Testis (tissue), 2 donors: ENCODE measurements at regions not wholly inside any gene's neighbourhood (a gene's known extent, or its start where the extent isn't known, plus 50 kb on each side); places are given as distances from the start of the nearest gene placed in this dataset.

Experiments used
- DNase-seq: peaks from one replicate; pipeline ENCODE4 v3.0.0-alpha.2; 2019
- H3K27ac ChIP-seq, 2 donors: fragments of 200-600 bp; sonication (generic); one replicate each; pipeline ENCODE4 v1.5.1; 2019
- H3K27me3 ChIP-seq: fragments of 200-600 bp; sonication (generic); one replicate; pipeline ENCODE4 v1.5.1; 2019
- H3K36me3 ChIP-seq: fragments of 200-600 bp; sonication (generic); one replicate; pipeline ENCODE4 v1.5.1; 2017; ENCODE audit warnings: low read depth; ENCODE audit errors: missing control alignments
- H3K4me1 ChIP-seq: fragments of 200-600 bp; sonication (generic); one replicate; pipeline ENCODE4 v1.5.1; 2019
- H3K4me3 ChIP-seq, 2 donors: fragments of 200-600 bp; sonication (generic); one replicate each; pipeline ENCODE4 v1.5.1; 2017 to 2019
- H3K9me3 ChIP-seq: fragments of 200-600 bp; sonication (generic); one replicate; pipeline ENCODE4 v1.5.1; 2017
- POLR2A ChIP-seq: fragments of 450-650 bp; IDR thresholded peaks from one replicate; pipeline ENCODE4 v1.6.1; 2017; ENCODE audit warnings: antibody characterized with exemption, mild to moderate bottlenecking, moderate library complexity
- WGBS, 2 donors: methylation state at CpG; one replicate each; pipeline ENCODE4 v1.1.5; 2018; 5-methylcytosine and 5-hydroxymethylcytosine counted together
- intact Hi-C: fragments of 100-400 bp; cut with DNase I; formaldehyde crosslinking; loops from one replicate; pipeline ENCODE4 v1.15.1; 2023; ENCODE audit warnings: low total_unique reads
- TF ChIP-seq, protein P1 (sequence below), 3 experiments: fragments of 450-650 bp in 2 of 3; fragments of 200-600 bp in 1 of 3; sonication (generic) in 1 of 3; IDR thresholded peaks; one replicate each; pipeline ENCODE4 v1.5.1; 2016 to 2019; ENCODE audit warnings: antibody characterized with exemption in 3 of 3, mild to moderate bottlenecking in 2 of 3, moderate library complexity in 1 of 3

- H3K4me3 ChIP-seq, result no peak overlapping the region
- H3K9me3 ChIP-seq, result no peaks in the 10 kb centered on the region
- H3K27ac ChIP-seq, result no peak overlapping the region
- H3K36me3 ChIP-seq, result no peaks in the 10 kb centered on the region
- intact Hi-C loops, result no loop called here
- no peak for DNase-seq
- no peaks in the 10 kb centered on the region for H3K4me1 ChIP-seq
- no peaks in the 10 kb centered on the region for H3K27me3 ChIP-seq
- TF ChIP-seq, protein P1, sequence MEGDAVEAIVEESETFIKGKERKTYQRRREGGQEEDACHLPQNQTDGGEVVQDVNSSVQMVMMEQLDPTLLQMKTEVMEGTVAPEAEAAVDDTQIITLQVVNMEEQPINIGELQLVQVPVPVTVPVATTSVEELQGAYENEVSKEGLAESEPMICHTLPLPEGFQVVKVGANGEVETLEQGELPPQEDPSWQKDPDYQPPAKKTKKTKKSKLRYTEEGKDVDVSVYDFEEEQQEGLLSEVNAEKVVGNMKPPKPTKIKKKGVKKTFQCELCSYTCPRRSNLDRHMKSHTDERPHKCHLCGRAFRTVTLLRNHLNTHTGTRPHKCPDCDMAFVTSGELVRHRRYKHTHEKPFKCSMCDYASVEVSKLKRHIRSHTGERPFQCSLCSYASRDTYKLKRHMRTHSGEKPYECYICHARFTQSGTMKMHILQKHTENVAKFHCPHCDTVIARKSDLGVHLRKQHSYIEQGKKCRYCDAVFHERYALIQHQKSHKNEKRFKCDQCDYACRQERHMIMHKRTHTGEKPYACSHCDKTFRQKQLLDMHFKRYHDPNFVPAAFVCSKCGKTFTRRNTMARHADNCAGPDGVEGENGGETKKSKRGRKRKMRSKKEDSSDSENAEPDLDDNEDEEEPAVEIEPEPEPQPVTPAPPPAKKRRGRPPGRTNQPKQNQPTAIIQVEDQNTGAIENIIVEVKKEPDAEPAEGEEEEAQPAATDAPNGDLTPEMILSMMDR (IDR thresholded peaks at IDR 0.05), result no peak
- no peak for TF ChIP-seq POLR2A
Observed at GRCh38 chr14:42319996-42320395, 713.3 kb downstream of the LRFN5 start.

GRCh38 chr14:42316693-42317092 is 710.0 kb downstream of the LRFN5 start:
- H3K9me3 ChIP-seq, result no peaks in the 10 kb centered on the region
- no peaks in the 10 kb centered on the region for H3K27me3 ChIP-seq
- H3K36me3 ChIP-seq, result no peaks in the 10 kb centered on the region
- TF ChIP-seq POLR2A, result no peak
- TF ChIP-seq, protein P1 (IDR thresholded peaks at IDR 0.05), result no peak
- DNase-seq, result no peak
- no peak overlapping the region for H3K4me3 ChIP-seq
- no peaks in the 10 kb centered on the region for H3K4me1 ChIP-seq
- H3K27ac ChIP-seq, result no peak overlapping the region
- intact Hi-C loops, result no loop called here

GRCh38 chr14:42311876-42312275 is 705.2 kb downstream of the LRFN5 start:
- WGBS, 2 donors, result 82 to 83% methylated on average over 9 of the region's 9 CpGs
- no peak for DNase-seq

DNA sequence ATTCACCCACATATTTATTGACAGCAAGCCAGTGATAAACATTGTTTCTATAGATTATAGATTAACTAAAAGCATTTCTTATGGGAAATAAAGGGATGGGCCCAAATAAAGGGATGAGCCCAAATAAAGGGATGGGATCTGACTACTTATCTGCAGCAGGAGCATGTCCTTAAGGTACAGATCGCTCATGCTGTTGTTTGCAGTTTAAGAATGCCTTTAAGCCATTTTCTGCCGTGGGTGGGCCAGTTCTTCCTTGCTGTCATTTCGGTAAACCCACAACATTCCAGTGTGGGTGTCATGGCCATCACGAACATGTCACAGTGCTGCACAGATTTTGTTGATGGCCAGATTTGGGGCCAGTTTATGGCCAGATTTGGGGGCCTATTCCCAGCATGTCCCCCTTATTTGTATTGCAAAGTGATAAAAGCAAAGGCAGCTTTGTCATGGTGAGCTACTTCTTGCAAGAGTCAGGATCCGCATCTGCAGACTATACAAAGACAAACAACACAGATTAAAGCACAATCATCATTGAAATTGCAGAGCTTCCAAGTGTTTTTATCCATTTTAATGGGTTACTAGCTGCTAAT is 700.7 kb downstream of the LRFN5 start:
- Histone ChIP-seq H3K9me3 (no peaks in the 10 kb centered on the region), H3K4me1 (no peaks in the 10 kb centered on the region), H3K36me3 (no peaks in the 10 kb centered on the region), H3K27me3 (no peaks in the 10 kb centered on the region), H3K4me3 (no peak overlapping the region), H3K27ac (no peak overlapping the region)
- 90 to 96% methylated on average over 5 of the region's 5 CpGs for WGBS, 2 donors
- no peak for DNase-seq
- intact Hi-C loops, result no loop called here
- TF ChIP-seq POLR2A, result no peak
- TF ChIP-seq, protein P1 (IDR thresholded peaks at IDR 0.05), result no peak

More at GRCh38 chr14:42311876-42312275, 705.2 kb downstream of the LRFN5 start:
- Histone ChIP-seq H3K36me3 (no peaks in the 10 kb centered on the region), H3K4me3 (no peak overlapping the region), H3K27me3 (no peaks in the 10 kb centered on the region), H3K4me1 (no peaks in the 10 kb centered on the region), H3K9me3 (no peaks in the 10 kb centered on the region), H3K27ac (no peak overlapping the region)
- intact Hi-C loops, result no loop called here
- TF ChIP-seq POLR2A, result no peak
- TF ChIP-seq, protein P1 (IDR thresholded peaks at IDR 0.05), result no peak

DNA sequence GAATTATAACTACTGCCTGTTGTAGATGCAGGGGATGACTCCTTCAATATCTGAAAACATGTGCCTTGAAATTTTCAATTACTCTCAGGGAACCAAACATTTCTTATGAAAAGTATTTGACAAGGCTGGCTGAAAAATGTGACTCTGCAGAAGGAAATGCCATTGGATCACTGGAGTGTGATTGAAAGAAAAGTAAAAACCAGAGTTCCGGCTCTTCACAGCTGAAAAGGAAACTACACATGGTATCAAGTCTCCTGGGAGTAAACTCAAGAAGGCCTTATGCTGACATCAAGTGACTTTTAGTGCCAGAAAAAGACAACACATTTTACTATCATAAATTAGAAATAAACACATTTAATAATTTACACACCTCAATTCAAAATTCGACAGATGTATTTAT is 693.0 kb downstream of the LRFN5 start:
- Histone ChIP-seq H3K4me3 (no peak overlapping the region), H3K27me3 (no peaks in the 10 kb centered on the region), H3K9me3 (no peaks in the 10 kb centered on the region), H3K4me1 (no peaks in the 10 kb centered on the region), H3K36me3 (no peaks in the 10 kb centered on the region), H3K27ac (no peak overlapping the region)
- DNase-seq, result no peak
- intact Hi-C loops, result no loop called here
- 82 to 89% methylated on average over 2 of the region's 2 CpGs for WGBS, 2 donors
- TF ChIP-seq, protein P1 (IDR thresholded peaks at IDR 0.05), result no peak
- TF ChIP-seq POLR2A, result no peak
